ENCODE measurements at regions not wholly inside any gene's neighbourhood (a gene's known extent, or its start where the extent isn't known, plus 50 kb on each side); places are given as distances from the start of the nearest gene placed in this dataset.

- Histone ChIP-seq H3K27me3 (ENCODE audit: low read depth) (no peaks in the 10 kb centered on the region), H3K4me1 (peaks cover 12% of the 10 kb centered on the region), H3K27ac (replicated peaks) (no peak overlapping the region), H3K9me3 (replicated peaks) (no peaks in the 10 kb centered on the region), H3K4me3 (no peak overlapping the region), H3K36me3 (no peaks in the 10 kb centered on the region)
- no peak for DNase-seq
- intact Hi-C loops (cut with micrococcal nuclease): loop anchor here (5.0 kb wide), 1 partner anchor 283 kb away; no protein-coding TSS in a partner anchor
- TF ChIP-seq CTCF (IDR thresholded peaks at IDR 0.05; ENCODE audit: borderline replicate concordance): no peak
Observed at GRCh38 chr2:41695198-41696113, 352.4 kb upstream of the PKDCC start.

- Histone ChIP-seq H3K27ac (replicated peaks) (no peak overlapping the region), H3K36me3 (no peaks in the 10 kb centered on the region), H3K4me1 (peaks cover 12% of the 10 kb centered on the region), H3K4me3 (no peak overlapping the region), H3K9me3 (replicated peaks) (no peaks in the 10 kb centered on the region), H3K27me3 (ENCODE audit: low read depth) (no peaks in the 10 kb centered on the region)
- no peak for TF ChIP-seq CTCF (IDR thresholded peaks at IDR 0.05; ENCODE audit: borderline replicate concordance)
- intact Hi-C loops (cut with micrococcal nuclease): loop anchor here (5.0 kb wide), 1 partner anchor 285 kb away; no protein-coding TSS in a partner anchor
- no peak for DNase-seq
Observed at GRCh38 chr2:41697389-41697788, 350.4 kb upstream of the PKDCC start.

GRCh38 chr2:41698678-41699422 is 349.0 kb upstream of the PKDCC start:
- peak; percentile 46 for DNase-seq
- H3K4me3 ChIP-seq: peak overlapping the region; percentile 50

GRCh38 chr2:41701231-41701630 is 346.6 kb upstream of the PKDCC start:
- TF ChIP-seq CTCF (IDR thresholded peaks at IDR 0.05; ENCODE audit: borderline replicate concordance): no peak
- intact Hi-C loops (cut with micrococcal nuclease): no loop called here
- Histone ChIP-seq H3K27me3 (ENCODE audit: low read depth) (no peaks in the 10 kb centered on the region), H3K36me3 (no peaks in the 10 kb centered on the region), H3K4me3 (no peak overlapping the region), H3K27ac (replicated peaks) (no peak overlapping the region), H3K4me1 (peaks cover 12% of the 10 kb centered on the region), H3K9me3 (replicated peaks) (no peaks in the 10 kb centered on the region)
- no peak for DNase-seq

More at GRCh38 chr2:41698678-41699422, 349.0 kb upstream of the PKDCC start:
- no peak overlapping the region for H3K27ac ChIP-seq (replicated peaks)
- no peaks in the 10 kb centered on the region for H3K9me3 ChIP-seq (replicated peaks)
- H3K36me3 ChIP-seq: no peaks in the 10 kb centered on the region
- H3K4me1 ChIP-seq: peaks cover 12% of the 10 kb centered on the region
- intact Hi-C loops (cut with micrococcal nuclease): loop anchor here (5.0 kb wide), 1 partner anchor 287 kb away; no protein-coding TSS in a partner anchor
- H3K27me3 ChIP-seq (ENCODE audit: low read depth): no peaks in the 10 kb centered on the region
- peak; percentile 88 for TF ChIP-seq CTCF (IDR thresholded peaks at IDR 0.05; ENCODE audit: borderline replicate concordance)

- H3K9me3 ChIP-seq (replicated peaks): no peaks in the 10 kb centered on the region
- H3K4me3 ChIP-seq: no peak overlapping the region
- no peaks in the 10 kb centered on the region for H3K36me3 ChIP-seq
- peaks cover 9% of the 10 kb centered on the region for H3K4me1 ChIP-seq
- intact Hi-C loops (cut with micrococcal nuclease): no loop called here
- TF ChIP-seq CTCF (IDR thresholded peaks at IDR 0.05; ENCODE audit: borderline replicate concordance): no peak
- no peak overlapping the region for H3K27ac ChIP-seq (replicated peaks)
- DNase-seq: no peak
- H3K27me3 ChIP-seq (ENCODE audit: low read depth): no peaks in the 10 kb centered on the region
Observed at GRCh38 chr2:41703123-41703522, 344.7 kb upstream of the PKDCC start.

Data from left ventricle myocardium inferior (tissue), 1 donor.